ENCODE measurements at regions not wholly inside any gene's neighbourhood (a gene's known extent, or its start where the extent isn't known, plus 50 kb on each side); places are given as distances from the start of the nearest gene placed in this dataset.
"Not testable (repeated sequence)": the region's sequence is repeated elsewhere in the genome, so short reads cannot be mapped to it uniquely, and the experiment has no call there.

- Mint-ChIP-seq H3K4me1 (no peaks in the 10 kb centered on the region), H3K27ac (no peak overlapping the region)
Observed at GRCh38 chrX:40976981-40977380, 108.3 kb upstream of the USP9X start.

GRCh38 chrX:40984962-40985361 lies 100.3 kb upstream of the USP9X start:
- no peak overlapping the region for H3K27ac Mint-ChIP-seq
- H3K4me1 Mint-ChIP-seq, result no peaks in the 10 kb centered on the region
- no peaks in the 10 kb centered on the region for H3K36me3 Mint-ChIP-seq
- H3K27me3 Mint-ChIP-seq (ENCODE audit: low read depth), result no peaks in the 10 kb centered on the region
- no peak for TF ChIP-seq CTCF (IDR thresholded peaks at IDR 0.05; ENCODE audit: unreplicated experiment)
- H3K4me3 Mint-ChIP-seq, result no peak overlapping the region
- no peak for DNase-seq (ENCODE audit: low spot score in 2 of 2, unreplicated experiment in 2 of 2)
- peaks cover 42% of the 10 kb centered on the region for H3K9me3 Mint-ChIP-seq

More at GRCh38 chrX:40976981-40977380, 108.3 kb upstream of the USP9X start:
- H3K27me3 Mint-ChIP-seq (ENCODE audit: low read depth), result no peaks in the 10 kb centered on the region
- no peak for TF ChIP-seq CTCF (IDR thresholded peaks at IDR 0.05; ENCODE audit: unreplicated experiment)
- H3K4me3 Mint-ChIP-seq, result no peak overlapping the region
- no peak for DNase-seq (ENCODE audit: low spot score in 2 of 2, unreplicated experiment in 2 of 2)
- peaks cover 36% of the 10 kb centered on the region for H3K9me3 Mint-ChIP-seq
- peaks cover 6% of the 10 kb centered on the region for H3K36me3 Mint-ChIP-seq

- peaks cover 2% of the 10 kb centered on the region for H3K36me3 Mint-ChIP-seq
- no peak overlapping the region for H3K4me3 Mint-ChIP-seq
- DNase-seq (ENCODE audit: low spot score in 2 of 2, unreplicated experiment in 2 of 2), result no peak
- TF ChIP-seq CTCF (IDR thresholded peaks at IDR 0.05; ENCODE audit: unreplicated experiment), result no peak
- no peaks in the 10 kb centered on the region for H3K4me1 Mint-ChIP-seq
- H3K9me3 Mint-ChIP-seq, result peaks cover 41% of the 10 kb centered on the region
- no peaks in the 10 kb centered on the region for H3K27me3 Mint-ChIP-seq (ENCODE audit: low read depth)
- H3K27ac Mint-ChIP-seq, result no peak overlapping the region
Observed at GRCh38 chrX:40987413-40987812, 97.8 kb upstream of the USP9X start.

GRCh38 chrX:40988100-40988499 lies 97.1 kb upstream of the USP9X start:
- no peaks in the 10 kb centered on the region for H3K4me1 Mint-ChIP-seq
- H3K27me3 Mint-ChIP-seq (ENCODE audit: low read depth), result no peaks in the 10 kb centered on the region
- TF ChIP-seq CTCF (IDR thresholded peaks at IDR 0.05; ENCODE audit: unreplicated experiment), result no peak
- H3K9me3 Mint-ChIP-seq, result peaks cover 35% of the 10 kb centered on the region
- no peak overlapping the region for H3K27ac Mint-ChIP-seq
- peaks cover 2% of the 10 kb centered on the region for H3K36me3 Mint-ChIP-seq
- no peak overlapping the region for H3K4me3 Mint-ChIP-seq
- no peak for DNase-seq (ENCODE audit: low spot score in 2 of 2, unreplicated experiment in 2 of 2)

GRCh38 chrX:40993395-40993794 lies 91.8 kb upstream of the USP9X start:
- H3K27me3 Mint-ChIP-seq (ENCODE audit: low read depth); DNase-seq (ENCODE audit: low spot score in 2 of 2, unreplicated experiment in 2 of 2): not testable (repeated sequence)

GRCh38 chrX:40996886-40997530 lies 88.2 kb upstream of the USP9X start:
- peaks cover 2% of the 10 kb centered on the region for H3K27me3 Mint-ChIP-seq (ENCODE audit: low read depth)
- H3K36me3 Mint-ChIP-seq, result peaks cover 3% of the 10 kb centered on the region
- H3K4me3 Mint-ChIP-seq, result peak overlapping the region; percentile 67
- peaks cover 11% of the 10 kb centered on the region for H3K4me1 Mint-ChIP-seq
- DNase-seq (ENCODE audit: low spot score in 2 of 2, unreplicated experiment in 2 of 2), result no peak
- H3K27ac Mint-ChIP-seq, result peak overlapping the region; percentile 94
- peaks cover 32% of the 10 kb centered on the region for H3K9me3 Mint-ChIP-seq
- TF ChIP-seq CTCF (IDR thresholded peaks at IDR 0.05; ENCODE audit: unreplicated experiment), result no peak

More at GRCh38 chrX:40993395-40993794, 91.8 kb upstream of the USP9X start:
- not testable (repeated sequence) for H3K4me1 Mint-ChIP-seq, H3K36me3 Mint-ChIP-seq, H3K4me3 Mint-ChIP-seq, H3K27ac Mint-ChIP-seq
- H3K9me3 Mint-ChIP-seq, result peaks cover 42% of the 10 kb centered on the region

Measured in mesothelial cell of epicardium (in vitro differentiated cells).